Mesenchymal stem cell (in vitro differentiated cells and primary cell): ENCODE measurements at regions not wholly inside any gene's neighbourhood (a gene's known extent, or its start where the extent isn't known, plus 50 kb on each side); places are given as distances from the start of the nearest gene placed in this dataset.

Source experiments
- DNase-seq: peaks from one replicate; pipeline ENCODE4 v3.0.0-alpha.2; 2013
- H2AFZ ChIP-seq: one replicate; pipeline ENCODE4 v1.6.1; 2013; ENCODE audit warnings: low read depth, mild to moderate bottlenecking, control low read depth, inconsistent platforms, low read length, moderate library complexity
- H2AK5ac ChIP-seq: 2 replicates; pipeline ENCODE4 v1.6.1; 2013; ENCODE audit warnings: low read length, moderate library complexity, mild to moderate bottlenecking, inconsistent platforms; ENCODE audit not compliant: severe bottlenecking
- H2BK120ac ChIP-seq: one replicate; pipeline ENCODE4 v1.6.1; 2013; ENCODE audit warnings: low read depth, mild to moderate bottlenecking, inconsistent platforms, low read length, moderate library complexity
- H2BK12ac ChIP-seq, 2 experiments: one replicate each; pipeline ENCODE4 v1.6.1; 2013; ENCODE audit warnings: inconsistent platforms in 2 of 2, low read length in 2 of 2, mild to moderate bottlenecking in 2 of 2, moderate library complexity in 2 of 2, control low read depth in 1 of 2
- H2BK15ac ChIP-seq: one replicate; pipeline ENCODE4 v1.6.1; 2013; ENCODE audit warnings: mild to moderate bottlenecking, low read depth, inconsistent platforms; ENCODE audit not compliant: poor library complexity, severe bottlenecking
- H2BK5ac ChIP-seq: 2 replicates; pipeline ENCODE4 v1.6.1; 2013; ENCODE audit warnings: low read depth, mild to moderate bottlenecking, low read length, control low read depth, inconsistent platforms; ENCODE audit not compliant: poor library complexity, severe bottlenecking
- H3K14ac ChIP-seq, 2 experiments: one replicate each; pipeline ENCODE4 v1.6.1; 2013; ENCODE audit warnings: inconsistent platforms in 2 of 2, low read length in 2 of 2, control low read depth in 1 of 2, mild to moderate bottlenecking in 1 of 2, moderate library complexity in 1 of 2
- H3K18ac ChIP-seq, 2 experiments: one replicate each; pipeline ENCODE4 v1.6.1; 2013; ENCODE audit warnings: inconsistent platforms in 2 of 2, low read length in 2 of 2, control low read depth in 1 of 2, low read depth in 1 of 2, mild to moderate bottlenecking in 1 of 2
- H3K23ac ChIP-seq, 2 experiments: one replicate each; pipeline ENCODE4 v1.6.1; 2013; ENCODE audit warnings: inconsistent platforms in 2 of 2, low read length in 2 of 2, mild to moderate bottlenecking in 2 of 2, moderate library complexity in 2 of 2, control low read depth in 1 of 2
- H3K27ac ChIP-seq: 2 replicates; pipeline ENCODE4 v1.5.1; 2013; ENCODE audit warnings: mild to moderate bottlenecking, moderate library complexity, low read length, control low read depth, inconsistent platforms; ENCODE audit not compliant: poor library complexity, severe bottlenecking
- H3K27me3 ChIP-seq, 2 experiments: 2 replicates each; pipeline versions ENCODE4 v1.6.1 to v1.7.0; 2013; ENCODE audit warnings: low read length in 2 of 2, mild to moderate bottlenecking in 2 of 2, moderate library complexity in 2 of 2, control low read depth in 1 of 2, inconsistent platforms in 1 of 2; ENCODE audit not compliant: control insufficient read depth in 1 of 2, insufficient read depth in 1 of 2
- H3K36me3 ChIP-seq, 2 experiments: 2 replicates each; pipeline versions ENCODE4 v1.6.1 to v1.7.0; 2013; ENCODE audit warnings: low read length in 2 of 2, control low read depth in 1 of 2, inconsistent platforms in 1 of 2, low read depth in 1 of 2, mild to moderate bottlenecking in 1 of 2; ENCODE audit not compliant: insufficient read depth in 2 of 2, control insufficient read depth in 1 of 2
- H3K4ac ChIP-seq, 2 experiments: one replicate each; pipeline ENCODE4 v1.6.1; 2013; ENCODE audit warnings: inconsistent platforms in 2 of 2, low read length in 2 of 2, mild to moderate bottlenecking in 2 of 2, moderate library complexity in 2 of 2, control low read depth in 1 of 2, low read depth in 1 of 2
- H3K4me1 ChIP-seq: 2 replicates; pipeline ENCODE4 v1.6.1; 2013; ENCODE audit warnings: low read depth, low read length, control low read depth; ENCODE audit not compliant: control insufficient read depth, insufficient read depth
- H3K4me2 ChIP-seq: 2 replicates; pipeline ENCODE4 v1.6.1; 2013; ENCODE audit warnings: low read length, mild to moderate bottlenecking, inconsistent platforms; ENCODE audit not compliant: poor library complexity, severe bottlenecking
- H3K4me3 ChIP-seq, 2 experiments: 2 replicates each; pipeline versions ENCODE4 v1.5.1 to v1.7.0; 2013; ENCODE audit warnings: low read length in 2 of 2, mild to moderate bottlenecking in 2 of 2, control low read depth in 1 of 2, low read depth in 1 of 2; ENCODE audit not compliant: insufficient read depth in 1 of 2
- H3K79me1 ChIP-seq: replicated peaks from 2 replicates; pipeline ENCODE4 v1.6.1; 2013; ENCODE audit warnings: mild to moderate bottlenecking, control low read depth, low read length, inconsistent platforms; ENCODE audit not compliant: poor library complexity, severe bottlenecking
- H3K9ac ChIP-seq: 2 replicates; pipeline ENCODE4 v1.7.0; 2013; ENCODE audit warnings: mild to moderate bottlenecking, low read length, moderate library complexity
- H3K9me3 ChIP-seq: 2 replicates; pipeline ENCODE4 v1.7.0; 2013; ENCODE audit warnings: mild to moderate bottlenecking, low read length; ENCODE audit not compliant: control insufficient read depth
- H4K8ac ChIP-seq: one replicate; pipeline ENCODE4 v1.6.1; 2013; ENCODE audit warnings: inconsistent platforms, mild to moderate bottlenecking, low read length, moderate library complexity
- H4K91ac ChIP-seq: one replicate; pipeline ENCODE4 v1.6.1; 2013; ENCODE audit warnings: mild to moderate bottlenecking, low read length, inconsistent platforms
- WGBS: methylation state at CpG from one replicate; pipeline ENCODE4 v1.1.7; 2013; ENCODE audit warnings: mixed read lengths; 5-methylcytosine and 5-hydroxymethylcytosine counted together

GRCh38 chr2:181364492-181365170 is 92.6 kb upstream of the ITGA4 start:
- Histone ChIP-seq H2AK5ac (no peak overlapping the region), H2BK12ac (no peak overlapping the region), H4K91ac (no peak overlapping the region), H3K4ac (no peak overlapping the region), H3K9ac (no peak overlapping the region), H2BK15ac (no peak overlapping the region), H2AFZ (no peak overlapping the region), H2BK120ac (no peak overlapping the region), H3K27ac (no peak overlapping the region), H3K14ac (no peak overlapping the region), H3K9me3 (no peaks in the 10 kb centered on the region), H3K79me1 (no peaks in the 10 kb centered on the region), H4K8ac (no peak overlapping the region), H3K18ac (no peak overlapping the region), H3K4me3 (no peak overlapping the region), H2BK5ac (no peak overlapping the region), H3K4me1 (no peaks in the 10 kb centered on the region), H3K23ac (no peak overlapping the region), H3K36me3 (no peaks in the 10 kb centered on the region), H3K4me2 (no peak overlapping the region), H3K27me3 (no peaks in the 10 kb centered on the region)
- WGBS = 93% methylated on average over 5 of the region's 8 CpGs
- peak; percentile 24 for DNase-seq

DNA sequence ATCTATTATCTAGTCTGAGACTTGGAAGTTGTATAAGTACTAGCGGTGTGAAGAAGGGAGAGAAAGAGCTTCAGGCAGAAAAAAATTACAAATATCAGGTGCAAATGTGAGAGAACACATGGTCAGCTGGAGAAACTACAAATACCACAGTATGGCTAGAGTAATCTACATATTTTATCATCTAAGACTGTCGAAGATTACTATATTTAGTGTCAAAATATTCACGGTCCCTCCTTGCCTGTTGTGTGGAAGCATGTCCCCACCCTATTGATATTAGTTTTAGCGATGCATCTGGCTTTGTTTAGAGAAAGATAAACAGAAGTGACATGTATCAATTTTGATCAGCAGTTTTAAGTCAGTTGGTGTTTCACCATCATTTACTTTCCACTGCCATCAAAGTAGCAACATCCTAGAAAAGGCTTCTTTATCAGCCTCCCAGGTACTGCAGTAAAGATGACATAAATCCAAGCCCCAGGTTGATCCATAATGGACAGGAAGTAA is 90.5 kb upstream of the ITGA4 start:
- WGBS = 100% methylated on average over 2 of the region's 4 CpGs
- H4K91ac ChIP-seq = no peak overlapping the region
- no peak overlapping the region for H2AK5ac ChIP-seq
- no peak overlapping the region for H4K8ac ChIP-seq
- H3K36me3 ChIP-seq = no peaks in the 10 kb centered on the region
- no peak overlapping the region for H3K4ac ChIP-seq
- H3K79me1 ChIP-seq = no peaks in the 10 kb centered on the region
- H2BK15ac ChIP-seq = no peak overlapping the region
- H3K9me3 ChIP-seq = no peaks in the 10 kb centered on the region
- no peak overlapping the region for H2BK120ac ChIP-seq
- H3K4me2 ChIP-seq = no peak overlapping the region
- DNase-seq = no peak
- H3K27me3 ChIP-seq = no peaks in the 10 kb centered on the region
- no peak overlapping the region for H3K4me3 ChIP-seq
- H2AFZ ChIP-seq = no peak overlapping the region
- H3K18ac ChIP-seq = no peak overlapping the region
- H2BK12ac ChIP-seq = no peak overlapping the region
- no peak overlapping the region for H2BK5ac ChIP-seq
- no peak overlapping the region for H3K23ac ChIP-seq
- no peaks in the 10 kb centered on the region for H3K4me1 ChIP-seq
- H3K14ac ChIP-seq = no peak overlapping the region
- no peak overlapping the region for H3K9ac ChIP-seq
- no peak overlapping the region for H3K27ac ChIP-seq

DNA sequence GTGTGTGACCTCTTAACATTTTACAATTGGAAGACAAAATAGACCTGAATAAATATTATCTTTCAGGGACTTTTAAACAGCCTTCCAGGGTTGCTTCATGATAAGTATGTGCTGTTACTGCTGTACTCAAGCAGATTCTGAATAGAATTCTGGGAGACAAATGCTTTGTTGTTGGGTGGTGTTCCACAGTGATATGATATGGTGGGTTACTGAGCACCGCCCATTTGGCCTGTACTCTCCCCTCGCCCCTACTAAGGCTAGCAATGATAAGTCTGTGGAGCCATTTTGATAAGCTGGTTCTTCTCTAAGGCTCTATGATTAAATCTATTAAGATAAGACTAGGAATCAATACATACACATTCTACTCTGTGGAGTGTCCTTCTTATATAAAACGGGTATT is 89.8 kb upstream of the ITGA4 start:
- Histone ChIP-seq H3K36me3 (no peaks in the 10 kb centered on the region), H3K27me3 (no peaks in the 10 kb centered on the region), H4K8ac (no peak overlapping the region), H3K79me1 (no peaks in the 10 kb centered on the region), H3K27ac (no peak overlapping the region), H2AK5ac (no peak overlapping the region), H2BK120ac (no peak overlapping the region), H3K4ac (no peak overlapping the region), H3K4me3 (no peak overlapping the region), H2BK15ac (no peak overlapping the region), H4K91ac (no peak overlapping the region), H3K23ac (no peak overlapping the region), H2BK5ac (no peak overlapping the region), H3K14ac (no peak overlapping the region), H2BK12ac (no peak overlapping the region), H3K4me1 (no peaks in the 10 kb centered on the region), H3K9me3 (no peaks in the 10 kb centered on the region), H3K18ac (no peak overlapping the region), H3K9ac (no peak overlapping the region), H3K4me2 (no peak overlapping the region), H2AFZ (no peak overlapping the region)
- DNase-seq = no peak
- WGBS = 80% methylated on average over 1 of the region's 3 CpGs

GRCh38 chr2:181367906-181368435 is 89.2 kb upstream of the ITGA4 start:
- H3K4me1 ChIP-seq = no peaks in the 10 kb centered on the region
- H3K36me3 ChIP-seq = no peaks in the 10 kb centered on the region
- H3K23ac ChIP-seq = no peak overlapping the region
- H3K18ac ChIP-seq = no peak overlapping the region
- no peak overlapping the region for H3K9ac ChIP-seq
- DNase-seq = peak; percentile 22
- no peak overlapping the region for H3K4ac ChIP-seq
- no peaks in the 10 kb centered on the region for H3K79me1 ChIP-seq
- H4K91ac ChIP-seq = no peak overlapping the region
- H3K4me3 ChIP-seq = no peak overlapping the region
- H2AK5ac ChIP-seq = no peak overlapping the region
- no peak overlapping the region for H4K8ac ChIP-seq
- no peak overlapping the region for H3K4me2 ChIP-seq
- no peak overlapping the region for H2BK120ac ChIP-seq
- no peak overlapping the region for H2BK12ac ChIP-seq
- H3K14ac ChIP-seq = no peak overlapping the region
- H3K27ac ChIP-seq = no peak overlapping the region
- no peaks in the 10 kb centered on the region for H3K27me3 ChIP-seq
- WGBS = 78% methylated on average over 1 of the region's 2 CpGs
- H3K9me3 ChIP-seq = no peaks in the 10 kb centered on the region
- H2BK5ac ChIP-seq = no peak overlapping the region
- no peak overlapping the region for H2BK15ac ChIP-seq
- no peak overlapping the region for H2AFZ ChIP-seq
